ENCODE measurements at regions not wholly inside any gene's neighbourhood (a gene's known extent, or its start where the extent isn't known, plus 50 kb on each side); places are given as distances from the start of the nearest gene placed in this dataset.

DNA sequence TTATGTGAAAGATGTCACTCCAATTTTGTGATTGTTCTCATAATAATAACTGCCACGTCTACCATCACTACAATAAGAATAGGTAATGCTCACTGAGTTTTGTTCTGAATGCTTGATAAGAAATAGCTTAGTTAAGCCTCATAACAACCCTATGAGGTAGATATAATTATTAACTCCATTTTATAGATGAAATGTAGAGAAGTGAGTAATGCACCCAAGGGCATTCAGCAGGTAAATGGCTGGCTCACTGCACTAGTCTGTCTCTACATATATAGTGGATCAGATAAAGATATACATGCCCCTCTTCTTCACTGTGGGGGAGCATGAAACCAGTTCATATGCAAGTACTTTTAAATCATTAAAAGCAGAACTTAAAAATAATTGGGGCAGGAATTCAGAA, 65.8 kb upstream of the SLC4A4 start:
- no peak for DNase-seq
- intact Hi-C loops (cut with DNase I; ENCODE audit: low total_unique reads) = no loop called here
- H3K27me3 ChIP-seq = no peaks in the 10 kb centered on the region
- no peaks in the 10 kb centered on the region for H3K9me3 ChIP-seq
- TF ChIP-seq POLR2A (IDR thresholded peaks at IDR 0.05) = no peak
- TF ChIP-seq EP300 (IDR thresholded peaks at IDR 0.05) = no peak
- no peak for TF ChIP-seq POLR2AphosphoS5 (IDR thresholded peaks at IDR 0.05)
- TF ChIP-seq, protein P1, sequence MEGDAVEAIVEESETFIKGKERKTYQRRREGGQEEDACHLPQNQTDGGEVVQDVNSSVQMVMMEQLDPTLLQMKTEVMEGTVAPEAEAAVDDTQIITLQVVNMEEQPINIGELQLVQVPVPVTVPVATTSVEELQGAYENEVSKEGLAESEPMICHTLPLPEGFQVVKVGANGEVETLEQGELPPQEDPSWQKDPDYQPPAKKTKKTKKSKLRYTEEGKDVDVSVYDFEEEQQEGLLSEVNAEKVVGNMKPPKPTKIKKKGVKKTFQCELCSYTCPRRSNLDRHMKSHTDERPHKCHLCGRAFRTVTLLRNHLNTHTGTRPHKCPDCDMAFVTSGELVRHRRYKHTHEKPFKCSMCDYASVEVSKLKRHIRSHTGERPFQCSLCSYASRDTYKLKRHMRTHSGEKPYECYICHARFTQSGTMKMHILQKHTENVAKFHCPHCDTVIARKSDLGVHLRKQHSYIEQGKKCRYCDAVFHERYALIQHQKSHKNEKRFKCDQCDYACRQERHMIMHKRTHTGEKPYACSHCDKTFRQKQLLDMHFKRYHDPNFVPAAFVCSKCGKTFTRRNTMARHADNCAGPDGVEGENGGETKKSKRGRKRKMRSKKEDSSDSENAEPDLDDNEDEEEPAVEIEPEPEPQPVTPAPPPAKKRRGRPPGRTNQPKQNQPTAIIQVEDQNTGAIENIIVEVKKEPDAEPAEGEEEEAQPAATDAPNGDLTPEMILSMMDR (IDR thresholded peaks at IDR 0.05) = no peak
- no peak overlapping the region for H3K4me3 ChIP-seq
- 66 to 92% (median 84%) methylated on average over 1 of the region's 1 CpG for WGBS, 5 donors
- no peaks in the 10 kb centered on the region for H3K36me3 ChIP-seq
- H3K4me1 ChIP-seq = peaks cover 0 to 22% (median 6%) of the 10 kb centered on the region in 4 donors
- no peak overlapping the region for H3K27ac ChIP-seq

DNA sequence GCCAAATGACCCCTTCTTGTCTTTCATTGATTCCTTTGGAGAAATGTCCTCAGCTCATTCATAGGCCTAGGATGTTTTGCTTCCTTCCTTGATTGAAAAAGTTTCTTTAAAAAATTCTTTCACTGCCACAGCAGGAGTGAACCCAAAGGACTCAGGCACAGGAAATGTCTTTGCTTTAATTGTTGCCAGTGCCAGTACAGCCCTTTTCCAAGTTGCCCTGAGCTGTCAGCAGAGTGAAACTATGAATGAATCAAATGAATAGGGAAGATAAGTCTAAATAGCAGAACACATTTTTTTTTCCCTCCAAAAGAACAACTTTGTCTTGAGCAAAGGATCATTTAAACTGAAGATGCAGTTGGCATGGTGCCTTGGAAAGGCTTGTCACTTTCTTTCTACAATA, 63.8 kb upstream of the SLC4A4 start:
- TF ChIP-seq EP300 (IDR thresholded peaks at IDR 0.05) (no peak), POLR2A (IDR thresholded peaks at IDR 0.05) (no peak), POLR2AphosphoS5 (IDR thresholded peaks at IDR 0.05) (no peak)
- TF ChIP-seq, protein P1 (IDR thresholded peaks at IDR 0.05) = no peak
- H3K4me3 ChIP-seq = no peak overlapping the region
- no peaks in the 10 kb centered on the region for H3K36me3 ChIP-seq
- peak overlapping the region in 1 of 5 donors; percentile 10 for H3K27ac ChIP-seq
- no peaks in the 10 kb centered on the region for H3K9me3 ChIP-seq
- no peak for DNase-seq
- intact Hi-C loops (cut with DNase I; ENCODE audit: low total_unique reads) = no loop called here
- peaks cover 0 to 17% (median 6%) of the 10 kb centered on the region in 4 donors for H3K4me1 ChIP-seq
- H3K27me3 ChIP-seq = no peaks in the 10 kb centered on the region

DNA sequence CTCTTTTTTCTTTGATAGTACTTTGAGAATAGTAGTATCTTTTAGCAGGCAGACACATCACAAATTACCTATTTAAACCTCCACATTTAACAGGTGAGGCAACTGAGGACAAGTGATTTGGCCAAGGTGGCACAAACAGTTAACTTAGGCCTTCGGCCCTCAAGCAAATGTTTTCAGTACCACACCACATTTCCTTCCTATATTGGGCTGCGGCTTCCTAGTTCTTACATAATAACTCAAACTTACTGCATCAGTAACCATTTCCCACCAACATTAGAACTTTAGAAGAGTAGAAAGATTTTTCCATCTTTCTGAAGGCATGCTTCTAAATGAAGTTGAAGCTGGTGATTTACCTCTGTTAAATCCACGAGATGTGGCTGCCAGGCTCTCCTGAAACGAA, 63.2 kb upstream of the SLC4A4 start:
- intact Hi-C loops (cut with DNase I; ENCODE audit: low total_unique reads) = no loop called here
- WGBS, 5 donors = 24 to 43% (median 30%) methylated on average over 4 of the region's 4 CpGs
- H3K27ac ChIP-seq = peak overlapping the region in 1 of 5 donors; percentile 10

DNA sequence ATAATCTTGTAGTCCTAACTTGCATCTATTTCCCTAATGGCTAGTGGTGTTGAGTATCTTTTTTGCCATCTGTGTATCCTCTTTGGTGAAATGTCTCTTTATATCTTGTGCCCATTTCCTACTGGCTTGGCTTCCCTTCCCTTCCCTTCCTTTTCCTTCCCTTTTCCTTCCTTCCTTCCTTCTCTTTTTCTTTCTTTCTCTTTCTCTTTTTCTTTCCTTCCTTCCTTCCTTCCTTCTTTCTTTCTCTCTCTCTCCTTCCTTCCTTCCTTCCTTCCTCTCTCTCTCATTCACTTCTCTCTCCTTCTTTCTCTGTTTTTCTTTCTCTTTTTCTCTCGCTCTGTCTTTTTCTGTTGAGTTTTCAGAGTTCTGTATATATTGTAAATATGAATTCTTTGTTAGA, 61.5 kb upstream of the SLC4A4 start:
- H3K4me3 ChIP-seq = no peak overlapping the region

More for the DNA sequence above, 63.2 kb upstream of the SLC4A4 start:
- peaks cover 0 to 17% (median 6%) of the 10 kb centered on the region in 4 donors for H3K4me1 ChIP-seq
- no peaks in the 10 kb centered on the region for H3K36me3 ChIP-seq
- no peak for DNase-seq
- no peaks in the 10 kb centered on the region for H3K27me3 ChIP-seq
- H3K4me3 ChIP-seq = no peak overlapping the region
- no peak for TF ChIP-seq EP300 (IDR thresholded peaks at IDR 0.05)
- TF ChIP-seq POLR2AphosphoS5 (IDR thresholded peaks at IDR 0.05) = no peak
- no peak for TF ChIP-seq POLR2A (IDR thresholded peaks at IDR 0.05)
- TF ChIP-seq, protein P1 (IDR thresholded peaks at IDR 0.05) = no peak
- no peaks in the 10 kb centered on the region for H3K9me3 ChIP-seq

More for the DNA sequence above, 61.5 kb upstream of the SLC4A4 start:
- intact Hi-C loops (cut with DNase I; ENCODE audit: low total_unique reads) = no loop called here
- H3K9me3 ChIP-seq = no peaks in the 10 kb centered on the region
- TF ChIP-seq EP300 (IDR thresholded peaks at IDR 0.05) (no peak), POLR2A (IDR thresholded peaks at IDR 0.05) (no peak), POLR2AphosphoS5 (IDR thresholded peaks at IDR 0.05) (no peak)
- TF ChIP-seq, protein P1 (IDR thresholded peaks at IDR 0.05) = no peak
- H3K27ac ChIP-seq = no peak overlapping the region
- peaks cover 0 to 17% (median 6%) of the 10 kb centered on the region in 4 donors for H3K4me1 ChIP-seq
- H3K36me3 ChIP-seq = no peaks in the 10 kb centered on the region
- no peaks in the 10 kb centered on the region for H3K27me3 ChIP-seq
- no peak for DNase-seq
- 86 to 97% (median 96%) methylated on average over 1 of the region's 1 CpG for WGBS, 5 donors
